PC-3 (cell line): ENCODE measurements at regions not wholly inside any gene's neighbourhood (a gene's known extent, or its start where the extent isn't known, plus 50 kb on each side); places are given as distances from the start of the nearest gene placed in this dataset.

Source experiments
- ATAC-seq: fragments of 200-7000 bp; cut with Tn5 transposase; 2 replicates; pipeline ENCODE4 v1.9.1; 2020; ENCODE audit warnings: mild to moderate bottlenecking, moderate library complexity
- BruUV-seq: library from RNA; stranded (reverse); fragments of 400-500 nt; replicated peaks from 2 replicates; lab custom pipeline; 2021; lab: Mats Ljungman, UMichigan
- CTCF ChIA-PET: fragments of 300-600 bp; sonication (Branson Sonifier 250); formaldehyde crosslinking; loops from one replicate; lab custom pipeline; 2022; ENCODE audit warnings: antibody characterized with exemption; lab: Charles Lee
- POLR2A ChIA-PET: fragments of 300-600 bp; sonication (Branson Sonifier 250); formaldehyde crosslinking; loops from one replicate; lab custom pipeline; 2022; ENCODE audit warnings: antibody characterized with exemption; ENCODE audit not compliant: unreplicated experiment; lab: Charles Lee
- DNase-seq: peaks from one replicate; pipeline ENCODE4 v3.0.0-alpha.2; 2015
- H2AFZ ChIP-seq: fragments of 300-600 bp; sonication (generic); 2 replicates; pipeline ENCODE4 v1.6.0; 2016; ENCODE audit warnings: antibody characterized with exemption, low read length
- H3F3A ChIP-seq: fragments of 300-600 bp; sonication (generic); one replicate; pipeline ENCODE4 v1.6.0; 2017; ENCODE audit warnings: antibody characterized with exemption, low read length, control low read depth, mild to moderate bottlenecking; ENCODE audit not compliant: unreplicated experiment
- H3K27ac ChIP-seq: fragments of 300-600 bp; sonication (generic); 2 replicates; pipeline ENCODE4 v1.5.1; 2016; ENCODE audit warnings: mild to moderate bottlenecking, low read length
- H3K27me3 ChIP-seq: fragments of 300-600 bp; sonication (generic); 2 replicates; pipeline ENCODE4 v1.6.1; 2016; ENCODE audit warnings: low read length, mixed read lengths
- H3K36me3 ChIP-seq: fragments of 300-600 bp; sonication (generic); 2 replicates; pipeline ENCODE4 v1.6.1; 2016; ENCODE audit warnings: low read depth, mixed run types, low read length, mixed read lengths
- H3K4me1 ChIP-seq: fragments of 300-600 bp; sonication (generic); 2 replicates; pipeline ENCODE4 v1.5.1; 2016; ENCODE audit warnings: low read length; ENCODE audit not compliant: insufficient read depth
- H3K4me2 ChIP-seq: fragments of 300-600 bp; sonication (generic); 2 replicates; pipeline ENCODE4 v1.6.0; 2016; ENCODE audit warnings: low read length
- H3K4me3 ChIP-seq: fragments of 300-600 bp; sonication (generic); 2 replicates; pipeline ENCODE4 v1.5.1; 2016; ENCODE audit warnings: mild to moderate bottlenecking, low read length, mixed read lengths
- H3K79me2 ChIP-seq: fragments of 300-600 bp; sonication (generic); 2 replicates; pipeline ENCODE4 v1.6.1; 2017; ENCODE audit warnings: low read length, mixed read lengths
- H3K9ac ChIP-seq: fragments of 300-600 bp; sonication (generic); 2 replicates; pipeline ENCODE4 v1.6.0; 2016; ENCODE audit warnings: mild to moderate bottlenecking, low read length
- H3K9me2 ChIP-seq: fragments of 300-600 bp; sonication (generic); replicated peaks from 2 replicates; pipeline ENCODE4 v1.6.1; 2016; ENCODE audit warnings: mixed run types, low read length, mixed read lengths
- H3K9me3 ChIP-seq: fragments of 300-600 bp; sonication (generic); 2 replicates; pipeline ENCODE4 v1.6.1; 2016; ENCODE audit warnings: low read length, mixed read lengths
- H4K20me1 ChIP-seq: fragments of 300-600 bp; sonication (generic); 2 replicates; pipeline ENCODE4 v1.6.1; 2016; ENCODE audit warnings: low read length, mixed read lengths
- EZH2 ChIP-seq: fragments of 300-600 bp; sonication (generic); IDR thresholded peaks from one replicate; pipeline ENCODE4 v1.6.1; 2017; ENCODE audit warnings: antibody characterized with exemption, mild to moderate bottlenecking, low read length; ENCODE audit not compliant: unreplicated experiment
- EZH2phosphoT487 ChIP-seq: fragments of 300-600 bp; sonication (generic); IDR thresholded peaks from 2 replicates; pipeline ENCODE4 v1.6.1; 2018; ENCODE audit warnings: mild to moderate bottlenecking, antibody characterized with exemption, low read length, borderline replicate concordance
- intact Hi-C: fragments of 100-400 bp; cut with micrococcal nuclease; formaldehyde crosslinking; loops from 2 replicates; pipeline ENCODE4 v1.9.0; 2023
- TF ChIP-seq, protein P1 (sequence below): fragments of 300-600 bp; sonication (generic); conservative IDR thresholded peaks from 2 replicates; pipeline ENCODE4 v1.5.1; 2017; ENCODE audit warnings: antibody characterized with exemption, low read depth, mild to moderate bottlenecking, low read length

DNA sequence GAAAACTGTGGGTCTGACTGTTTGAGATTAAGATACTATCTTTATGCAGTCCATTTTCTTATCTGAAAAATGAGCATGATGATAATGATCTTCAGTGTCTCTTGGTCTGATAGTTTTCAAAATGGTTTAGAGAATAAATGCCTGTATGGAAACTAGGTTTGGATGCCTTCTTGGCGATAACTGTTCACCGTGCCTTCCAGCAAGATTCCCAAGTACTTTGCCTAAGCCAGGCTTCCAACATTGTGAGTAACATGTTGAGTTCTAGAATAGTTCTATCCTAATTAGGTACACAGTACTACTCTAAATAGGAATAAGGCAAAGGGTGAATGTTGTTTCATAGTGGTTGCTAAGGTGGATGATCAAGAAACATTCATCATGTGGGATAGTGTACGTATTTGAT lies 940.2 kb downstream of the MCTP2 start:
- Histone ChIP-seq H3K9me3 (no peaks in the 10 kb centered on the region), H3K27ac (no peak overlapping the region), H3K4me1 (peaks cover 8% of the 10 kb centered on the region), H4K20me1 (no peaks in the 10 kb centered on the region), H3K36me3 (no peaks in the 10 kb centered on the region), H3K4me2 (no peak overlapping the region), H3F3A (no peaks in the 10 kb centered on the region), H3K9me2 (no peaks in the 10 kb centered on the region), H3K9ac (no peak overlapping the region), H2AFZ (no peak overlapping the region), H3K27me3 (no peaks in the 10 kb centered on the region), H3K79me2 (no peaks in the 10 kb centered on the region), H3K4me3 (no peak overlapping the region)
- no TSS peak for BruUV-seq
- ATAC-seq: no peak
- ChIA-PET CTCF (no interaction called here), POLR2A (no interaction called here)
- intact Hi-C loops: no loop called here
- no peak for DNase-seq
- TF ChIP-seq, protein P1, sequence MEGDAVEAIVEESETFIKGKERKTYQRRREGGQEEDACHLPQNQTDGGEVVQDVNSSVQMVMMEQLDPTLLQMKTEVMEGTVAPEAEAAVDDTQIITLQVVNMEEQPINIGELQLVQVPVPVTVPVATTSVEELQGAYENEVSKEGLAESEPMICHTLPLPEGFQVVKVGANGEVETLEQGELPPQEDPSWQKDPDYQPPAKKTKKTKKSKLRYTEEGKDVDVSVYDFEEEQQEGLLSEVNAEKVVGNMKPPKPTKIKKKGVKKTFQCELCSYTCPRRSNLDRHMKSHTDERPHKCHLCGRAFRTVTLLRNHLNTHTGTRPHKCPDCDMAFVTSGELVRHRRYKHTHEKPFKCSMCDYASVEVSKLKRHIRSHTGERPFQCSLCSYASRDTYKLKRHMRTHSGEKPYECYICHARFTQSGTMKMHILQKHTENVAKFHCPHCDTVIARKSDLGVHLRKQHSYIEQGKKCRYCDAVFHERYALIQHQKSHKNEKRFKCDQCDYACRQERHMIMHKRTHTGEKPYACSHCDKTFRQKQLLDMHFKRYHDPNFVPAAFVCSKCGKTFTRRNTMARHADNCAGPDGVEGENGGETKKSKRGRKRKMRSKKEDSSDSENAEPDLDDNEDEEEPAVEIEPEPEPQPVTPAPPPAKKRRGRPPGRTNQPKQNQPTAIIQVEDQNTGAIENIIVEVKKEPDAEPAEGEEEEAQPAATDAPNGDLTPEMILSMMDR: no peak
- TF ChIP-seq EZH2 (no peak), EZH2phosphoT487 (no peak)

DNA sequence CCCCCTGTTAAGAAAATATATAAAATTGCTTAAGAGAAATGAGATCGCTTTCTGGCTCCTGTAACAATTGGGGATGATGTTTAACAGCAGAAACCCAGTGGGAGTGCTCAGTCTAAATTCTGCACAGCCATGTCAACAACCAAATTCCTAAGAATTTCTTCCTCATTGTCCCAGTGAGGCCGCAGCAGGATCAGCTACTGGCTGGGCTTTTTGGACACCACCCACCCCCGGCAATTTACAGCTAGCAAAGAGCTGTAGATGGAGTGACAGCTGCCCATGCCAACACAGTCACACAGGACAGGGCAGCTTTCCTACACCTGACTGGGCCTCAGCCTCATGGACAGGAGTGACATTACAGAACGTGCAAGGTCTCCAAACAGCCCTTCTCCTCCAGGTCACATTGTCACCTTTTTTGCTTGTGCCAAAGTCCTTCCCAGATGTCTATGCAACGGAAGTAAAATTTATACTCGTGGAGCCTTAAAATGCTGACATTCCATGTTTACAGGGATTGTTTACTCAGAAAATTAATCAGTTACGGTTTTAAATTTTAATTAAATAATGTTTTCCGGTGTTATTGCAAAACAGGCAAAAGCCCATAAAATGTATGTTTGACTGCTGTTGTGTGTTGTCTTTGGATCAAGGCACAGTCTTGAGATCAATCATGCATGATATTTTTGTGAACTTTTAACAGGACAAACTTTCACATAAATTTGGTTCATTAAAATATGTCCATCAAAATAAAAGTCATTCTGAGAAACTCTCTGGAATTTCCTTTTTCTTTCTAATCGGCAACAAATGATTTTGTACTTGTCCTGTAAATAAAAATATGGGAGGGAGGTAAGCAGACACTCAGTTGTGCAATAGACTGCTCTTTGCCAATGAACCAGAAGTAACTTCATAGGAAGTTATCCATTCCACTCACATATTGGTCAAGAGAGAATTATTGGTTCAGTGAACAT lies 943.2 kb downstream of the MCTP2 start:
- H3K4me1 ChIP-seq: peaks cover 8% of the 10 kb centered on the region
- H3K9me2 ChIP-seq: no peaks in the 10 kb centered on the region
- POLR2A ChIA-PET: no interaction called here
- H3K9ac ChIP-seq: no peak overlapping the region
- H3K27ac ChIP-seq: no peak overlapping the region
- H4K20me1 ChIP-seq: no peaks in the 10 kb centered on the region
- H2AFZ ChIP-seq: no peak overlapping the region
- H3K36me3 ChIP-seq: no peaks in the 10 kb centered on the region
- BruUV-seq: no TSS peak
- H3K9me3 ChIP-seq: no peaks in the 10 kb centered on the region
- CTCF ChIA-PET: interaction anchor here (0.6 kb wide), 1 partner anchor 56 kb away, joined by 3 read pairs; no protein-coding TSS in a partner anchor
- H3K79me2 ChIP-seq: no peaks in the 10 kb centered on the region
- no peak overlapping the region for H3K4me3 ChIP-seq
- peak; percentile 43 for DNase-seq
- no peak for ATAC-seq
- no peaks in the 10 kb centered on the region for H3K27me3 ChIP-seq
- intact Hi-C loops: no loop called here
- TF ChIP-seq EZH2: no peak
- TF ChIP-seq, protein P1: no peak
- no peak for TF ChIP-seq EZH2phosphoT487
- no peaks in the 10 kb centered on the region for H3F3A ChIP-seq
- H3K4me2 ChIP-seq: 0 out of 2 replicates have a peak overlapping the region, but pooled peaks have one; percentile 18
